ENCODE measurements at regions not wholly inside any gene's neighbourhood (a gene's known extent, or its start where the extent isn't known, plus 50 kb on each side); places are given as distances from the start of the nearest gene placed in this dataset.

DNA sequence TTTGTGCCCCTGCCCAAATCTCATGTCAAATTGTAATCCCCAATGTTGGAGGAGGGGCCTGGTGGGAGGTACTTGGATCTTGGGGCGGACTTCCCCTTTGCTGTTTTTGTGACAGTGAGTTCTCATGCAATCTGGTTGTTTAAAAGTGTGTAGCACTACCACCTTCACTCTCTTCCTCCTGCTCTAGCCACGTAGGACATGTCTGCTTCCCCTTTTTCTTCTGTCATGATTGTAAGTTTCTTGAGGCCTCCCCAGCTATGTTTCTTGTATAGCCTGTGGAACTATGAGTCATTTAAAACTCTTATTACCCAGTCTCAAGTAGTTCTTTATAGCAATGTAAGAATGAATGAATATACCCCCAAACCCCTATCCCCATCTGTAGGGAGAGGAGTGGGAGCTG lies 1013.7 kb upstream of the MAP3K7 start:
- DNase-seq, result no peak

- no peak for DNase-seq
These were observed 1003.3 kb upstream of the MAP3K7 start for GRCh38 chr6:91590191-91590590.

DNA sequence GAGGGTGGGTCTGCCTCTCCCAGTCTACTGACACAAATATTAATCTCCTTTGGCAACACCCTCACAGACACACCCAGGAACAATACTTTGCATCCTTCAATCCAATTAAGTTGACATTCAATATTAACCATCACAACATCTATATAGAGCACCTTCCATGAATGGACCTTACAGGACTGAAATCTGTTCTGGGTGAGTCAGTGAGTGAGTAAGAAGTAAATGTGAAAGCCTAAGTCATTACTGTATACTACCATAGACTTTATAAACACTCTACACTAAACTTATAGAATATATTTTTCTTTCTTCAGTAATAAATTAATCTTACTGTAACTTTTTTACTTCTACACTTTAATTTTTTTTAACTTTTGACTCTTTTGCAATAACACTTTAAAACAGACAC lies 993.8 kb upstream of the MAP3K7 start:
- no peak for DNase-seq

GRCh38 chr6:91575032-91575431 lies 988.2 kb upstream of the MAP3K7 start:
- DNase-seq, result no peak

GRCh38 chr6:91573826-91574416 lies 987.0 kb upstream of the MAP3K7 start:
- DNase-seq, result no peak

DNA sequence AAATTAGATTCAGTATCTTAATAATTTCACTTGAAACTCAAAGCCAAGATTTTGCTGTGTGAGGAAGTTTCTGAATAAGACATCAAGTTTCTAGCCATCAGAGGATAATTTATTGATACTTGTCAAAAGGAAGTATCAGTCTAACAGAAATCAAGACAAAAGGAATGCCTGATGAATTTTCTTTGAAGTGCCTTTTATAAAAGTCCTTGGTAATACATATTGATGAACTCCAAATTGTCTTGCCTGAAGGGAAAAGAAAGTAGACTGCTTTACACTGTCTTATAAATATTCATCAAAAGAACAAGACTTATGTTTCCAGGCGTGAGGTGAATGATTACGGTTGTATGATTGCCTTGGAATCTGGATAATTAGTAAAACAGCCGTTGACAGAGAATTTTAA lies 986.0 kb upstream of the MAP3K7 start:
- DNase-seq, result no peak

- DNase-seq, result peak; percentile 47
These were observed 982.2 kb upstream of the MAP3K7 start for GRCh38 chr6:91569071-91569470.

GRCh38 chr6:91566467-91566866 lies 979.6 kb upstream of the MAP3K7 start:
- DNase-seq, result peak; percentile 54

DNA sequence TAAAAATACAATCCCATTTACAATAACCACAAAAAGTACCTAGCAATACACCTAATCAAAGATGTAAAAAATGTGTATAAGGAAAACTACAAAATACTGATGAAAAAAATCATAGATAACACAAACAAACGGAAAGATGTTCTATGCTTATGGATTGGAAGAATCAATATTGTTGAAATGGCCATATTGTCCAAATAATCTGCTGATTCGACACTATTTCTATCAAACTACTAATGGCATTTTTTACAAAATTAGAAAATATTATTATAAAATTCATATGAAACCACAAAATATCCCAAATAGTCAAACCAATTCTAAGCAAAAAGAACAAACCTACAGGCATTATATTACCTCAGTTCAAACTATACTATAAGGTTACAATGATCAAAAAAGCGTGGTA lies 978.3 kb upstream of the MAP3K7 start:
- DNase-seq, result no peak

DNA sequence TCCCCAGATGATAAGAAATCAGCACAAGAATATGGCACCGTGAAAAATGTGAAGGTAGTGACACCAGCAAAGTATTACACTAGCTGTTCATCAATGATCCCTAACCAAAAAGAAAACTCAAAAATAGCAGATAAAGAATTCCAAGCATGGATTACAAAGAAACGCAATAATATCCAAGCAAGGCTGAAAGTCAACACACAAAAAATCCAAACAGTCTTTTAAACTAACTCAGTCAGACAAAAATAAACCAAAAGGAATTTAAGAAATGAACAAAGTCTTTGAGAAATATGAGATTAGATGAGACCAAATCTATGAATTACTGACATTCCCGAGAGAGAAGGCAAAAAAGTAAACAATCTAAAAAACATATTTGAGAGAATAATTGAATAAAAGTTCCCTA lies 976.1 kb upstream of the MAP3K7 start:
- DNase-seq, result peak; percentile 28

DNA sequence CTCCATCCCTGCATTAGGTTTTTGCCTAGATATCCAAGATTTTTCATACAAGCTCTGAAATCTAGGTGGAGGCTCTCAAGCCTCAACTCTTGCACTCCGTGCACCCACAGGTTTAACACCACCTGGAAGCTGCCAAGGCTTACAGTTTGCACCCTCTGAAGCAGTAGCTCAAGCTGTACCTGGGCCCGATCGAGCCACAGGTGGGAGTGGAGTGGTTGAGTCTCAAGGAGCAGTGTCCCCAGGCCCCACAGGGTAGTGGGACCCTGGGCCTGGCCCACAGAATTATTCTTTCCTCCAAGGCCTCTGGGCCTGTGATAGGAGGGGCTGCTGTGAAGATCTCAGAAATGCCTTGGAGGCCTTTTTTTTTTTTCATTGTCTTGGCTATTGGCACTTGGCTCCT lies 973.5 kb upstream of the MAP3K7 start:
- DNase-seq, result no peak

DNA sequence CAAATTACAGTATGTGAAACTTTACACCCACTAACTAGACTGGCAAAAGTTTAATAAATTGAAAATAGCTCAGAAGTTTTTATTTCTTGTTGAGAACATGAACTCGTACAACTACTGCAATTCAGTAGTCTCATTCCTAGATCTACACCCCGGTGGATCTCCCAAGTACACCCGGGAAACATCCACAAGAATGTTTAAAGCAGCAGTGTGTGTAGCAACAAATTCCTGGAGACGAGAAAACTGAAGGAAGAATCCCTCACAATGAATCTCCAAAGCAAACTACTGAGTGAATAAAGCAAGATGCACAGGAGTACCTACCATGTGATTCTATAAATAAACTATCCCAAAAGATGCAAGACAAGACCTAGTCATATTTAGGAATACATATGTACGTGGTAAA lies 954.0 kb upstream of the MAP3K7 start:
- DNase-seq, result no peak

- DNase-seq, result no peak
These were observed 952.6 kb upstream of the MAP3K7 start for GRCh38 chr6:91539456-91539855.

- no peak for DNase-seq
These were observed 951.8 kb upstream of the MAP3K7 start for GRCh38 chr6:91538622-91539021.

DNA sequence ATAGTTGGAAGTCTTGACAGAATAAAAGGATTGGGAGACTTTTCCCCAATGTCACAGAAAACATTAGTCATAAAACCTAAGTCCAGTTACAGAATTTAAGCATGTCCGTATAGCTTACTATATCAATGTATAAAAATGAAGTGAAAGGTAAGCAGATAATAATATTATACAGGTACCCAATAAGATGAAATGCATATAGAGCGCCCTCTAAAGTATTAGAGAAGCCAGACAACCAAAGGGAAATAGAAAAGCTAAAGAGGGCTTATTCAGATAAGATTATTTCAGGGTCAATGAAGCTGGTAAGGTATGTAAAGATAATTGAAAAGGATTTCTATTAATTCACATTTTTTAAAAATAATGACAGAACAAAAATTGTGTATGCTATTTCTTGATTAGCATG lies 947.7 kb upstream of the MAP3K7 start:
- DNase-seq, result no peak

DNA sequence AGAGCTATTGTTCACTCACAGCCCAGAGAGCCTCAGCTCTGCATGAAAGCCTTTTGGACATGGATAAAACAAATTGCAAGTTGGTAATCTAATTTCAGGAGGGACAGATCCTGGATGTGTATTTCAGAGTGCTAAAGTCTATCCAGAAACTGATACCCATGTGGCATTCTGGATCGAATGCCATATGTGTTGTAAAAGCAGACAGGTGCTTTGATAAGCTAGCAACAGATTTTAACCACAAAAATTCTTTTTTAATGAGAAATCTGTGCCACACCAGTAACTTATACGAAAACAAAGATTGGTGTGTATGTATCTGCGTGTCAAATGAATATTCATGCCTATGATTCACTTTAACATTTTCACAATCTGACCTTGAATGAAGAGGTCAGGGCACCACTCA lies 936.6 kb upstream of the MAP3K7 start:
- DNase-seq, result no peak

DNA sequence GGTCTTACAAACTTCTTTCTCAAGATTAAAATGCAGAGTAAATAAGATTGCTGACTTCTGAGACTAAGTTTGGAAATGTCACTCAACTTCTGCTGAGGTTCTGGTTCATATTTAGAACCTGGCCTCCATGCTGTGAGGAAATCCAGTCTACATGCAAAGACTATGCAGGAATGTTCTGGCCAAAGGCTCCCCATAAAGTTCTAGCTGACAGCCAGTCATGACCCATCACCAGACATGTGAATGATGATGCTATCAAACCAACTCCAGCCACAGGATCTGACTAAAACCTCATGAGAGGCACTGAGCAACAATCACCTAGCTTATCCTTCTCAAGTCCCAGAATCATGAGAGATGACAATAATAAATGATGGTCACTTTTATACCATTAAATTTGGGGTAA lies 935.1 kb upstream of the MAP3K7 start:
- no peak for DNase-seq

- no peak for DNase-seq
These were observed 922.8 kb upstream of the MAP3K7 start for GRCh38 chr6:91509711-91510110.

- DNase-seq, result no peak
These were observed 922.2 kb upstream of the MAP3K7 start for GRCh38 chr6:91509039-91509438.

- DNase-seq, result no peak
These were observed 919.6 kb upstream of the MAP3K7 start for GRCh38 chr6:91506509-91506908.

- no peak for DNase-seq
These were observed 918.3 kb upstream of the MAP3K7 start for GRCh38 chr6:91505199-91505598.

- no peak for DNase-seq
These were observed 915.1 kb upstream of the MAP3K7 start for GRCh38 chr6:91501930-91502329.

DNA sequence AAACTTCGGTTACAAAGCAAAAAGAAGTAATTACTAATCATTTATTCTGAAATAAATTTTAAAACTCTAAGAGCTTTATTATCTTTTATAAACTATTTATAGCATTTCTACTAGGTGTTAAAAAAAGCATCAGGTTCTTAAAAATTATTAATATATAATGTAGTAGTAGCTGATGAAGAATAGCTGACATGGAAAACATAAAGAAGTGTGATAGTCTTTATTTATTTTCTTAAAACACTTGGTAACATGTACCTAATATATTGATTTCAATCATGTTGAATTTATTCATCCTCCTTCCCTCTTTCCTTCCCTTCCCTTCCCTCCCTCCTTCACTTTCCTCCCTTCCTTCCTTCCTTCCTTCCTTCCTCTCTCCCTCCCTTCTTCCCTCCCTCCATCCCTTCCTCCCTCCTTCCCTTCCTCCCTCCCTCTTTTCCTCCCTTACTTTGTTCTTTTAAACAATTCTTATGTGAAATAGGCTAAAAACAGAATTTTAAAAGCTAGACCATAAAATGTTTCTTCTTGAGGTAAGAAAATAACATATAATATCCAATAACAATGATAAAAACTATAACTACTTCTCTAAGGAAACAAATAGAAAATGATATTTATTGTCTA lies 913.9 kb upstream of the MAP3K7 start:
- DNase-seq, result no peak

DNA sequence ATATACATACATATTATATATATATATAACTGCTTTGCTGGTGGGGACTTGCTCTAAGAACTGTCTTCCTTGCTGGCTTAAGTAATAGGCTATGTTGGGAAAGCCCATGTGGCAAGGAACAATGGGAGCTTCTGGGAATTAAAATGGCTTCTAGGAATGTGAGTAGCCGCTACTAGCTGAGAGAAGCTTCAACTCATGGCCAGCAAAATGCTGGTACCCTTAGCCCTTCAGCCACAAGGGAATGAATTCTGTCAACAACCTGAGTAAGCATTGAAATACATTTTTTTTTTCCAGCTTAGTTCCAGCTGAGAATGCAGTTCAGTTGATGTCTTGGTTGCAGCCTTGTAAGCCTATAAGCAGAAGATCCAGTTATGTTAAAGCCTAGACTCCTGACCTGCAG lies 911.7 kb upstream of the MAP3K7 start:
- DNase-seq, result no peak

DNA sequence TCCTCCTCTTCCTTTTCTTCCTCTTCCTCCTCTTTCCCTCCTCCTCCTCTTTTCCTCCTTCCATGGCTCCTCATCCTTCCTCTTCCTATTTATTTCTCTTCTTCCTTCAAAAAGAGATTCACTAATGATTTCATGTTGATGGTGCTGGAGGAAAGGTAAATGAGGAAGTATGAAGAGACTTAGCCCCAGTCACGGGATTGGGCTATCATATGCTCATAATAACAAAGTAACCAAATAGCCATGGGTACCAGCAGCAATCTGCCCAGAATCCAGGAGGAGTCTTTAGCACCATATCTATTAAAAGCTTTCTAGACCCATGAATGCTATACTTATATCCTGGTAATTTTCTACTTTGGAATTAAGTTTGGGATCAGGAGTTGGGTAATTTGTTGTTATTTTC lies 910.9 kb upstream of the MAP3K7 start:
- DNase-seq, result no peak

Data from fibroblast of skin of right biceps (primary cell).